ENCODE measurements at regions not wholly inside any gene's neighbourhood (a gene's known extent, or its start where the extent isn't known, plus 50 kb on each side); places are given as distances from the start of the nearest gene placed in this dataset.
"Not testable (repeated sequence)": the region's sequence is repeated elsewhere in the genome, so short reads cannot be mapped to it uniquely, and the experiment has no call there.

DNA sequence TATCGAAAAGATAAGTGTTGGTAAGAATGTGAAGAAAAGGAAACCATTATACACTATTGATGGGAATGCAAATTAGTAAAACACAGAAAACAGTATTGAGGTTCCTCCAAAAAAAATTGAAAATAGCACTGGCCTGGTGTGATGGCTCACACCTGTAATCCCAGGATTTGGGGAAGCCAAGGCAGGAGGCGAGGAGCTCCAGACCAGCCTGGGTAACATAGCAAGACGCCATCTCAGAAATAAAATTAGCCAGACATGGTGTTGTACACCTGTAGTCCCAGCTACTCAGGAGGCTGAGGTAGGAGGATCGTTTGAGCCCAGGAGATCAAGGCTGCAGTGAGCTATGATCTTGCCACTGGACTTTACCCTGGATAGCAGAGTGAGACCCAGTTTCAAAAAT lies 5303.4 kb upstream of the TPTE start:
- H3K27ac ChIP-seq: not testable (repeated sequence)

GRCh38 chr21:5219988-5220387 lies 5301.4 kb upstream of the TPTE start:
- H3K27ac ChIP-seq: not testable (repeated sequence)

GRCh38 chr21:5220468-5220867 lies 5300.9 kb upstream of the TPTE start:
- TF ChIP-seq CTCF (IDR thresholded peaks at IDR 0.05): peak; percentile 36
- not testable (repeated sequence) for H3K27ac ChIP-seq

GRCh38 chr21:5221458-5222050 lies 5299.8 kb upstream of the TPTE start:
- not testable (repeated sequence) for H3K27ac ChIP-seq

DNA sequence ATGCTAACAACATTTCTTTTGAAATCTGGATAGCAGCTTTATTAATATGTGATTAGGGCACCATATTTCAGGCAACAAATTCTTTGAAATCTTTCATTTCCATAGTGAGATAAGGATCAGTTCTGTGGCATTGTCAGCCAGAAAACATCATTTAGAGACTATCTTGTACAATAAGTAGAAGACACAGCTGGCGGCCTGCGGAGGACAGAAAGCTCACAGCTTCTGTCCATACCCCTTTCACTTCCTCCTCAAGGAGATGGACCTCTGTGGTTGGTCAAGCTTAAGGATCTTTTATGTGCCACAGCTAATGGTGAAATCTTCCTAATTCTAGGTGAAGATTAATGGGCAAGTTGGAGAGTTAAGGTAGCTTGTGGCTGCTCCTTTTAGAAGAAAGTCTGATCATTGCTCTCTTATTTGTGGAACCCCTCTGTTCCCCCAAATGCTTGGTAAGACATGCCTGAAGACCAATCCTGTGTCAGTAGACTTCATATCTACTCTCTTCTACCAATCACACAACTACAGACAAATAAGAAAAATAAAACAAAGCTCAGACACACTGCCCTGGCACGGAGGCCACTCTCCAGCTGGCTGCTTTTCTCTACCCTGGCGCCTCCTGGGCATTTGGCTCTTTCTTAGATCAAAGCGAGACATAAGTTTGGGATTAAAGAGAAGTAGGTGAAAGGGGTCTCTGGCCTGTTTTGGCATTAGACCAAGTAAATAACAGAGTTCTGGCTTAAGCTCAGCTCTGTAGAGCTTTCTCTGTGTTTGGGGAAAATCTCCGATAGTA lies 5298.2 kb upstream of the TPTE start:
- H3K27ac ChIP-seq: 0 out of 2 replicates have a peak overlapping the region, but pooled peaks have one; percentile 8

GRCh38 chr21:5224156-5224555 lies 5297.2 kb upstream of the TPTE start:
- not testable (repeated sequence) for H3K27ac ChIP-seq

- not testable (repeated sequence) for H3K27ac ChIP-seq
Measured at GRCh38 chr21:5227252-5227651, 5294.1 kb upstream of the TPTE start.

GRCh38 chr21:5230561-5230960 lies 5290.8 kb upstream of the TPTE start:
- H3K27ac ChIP-seq: not testable (repeated sequence)

DNA sequence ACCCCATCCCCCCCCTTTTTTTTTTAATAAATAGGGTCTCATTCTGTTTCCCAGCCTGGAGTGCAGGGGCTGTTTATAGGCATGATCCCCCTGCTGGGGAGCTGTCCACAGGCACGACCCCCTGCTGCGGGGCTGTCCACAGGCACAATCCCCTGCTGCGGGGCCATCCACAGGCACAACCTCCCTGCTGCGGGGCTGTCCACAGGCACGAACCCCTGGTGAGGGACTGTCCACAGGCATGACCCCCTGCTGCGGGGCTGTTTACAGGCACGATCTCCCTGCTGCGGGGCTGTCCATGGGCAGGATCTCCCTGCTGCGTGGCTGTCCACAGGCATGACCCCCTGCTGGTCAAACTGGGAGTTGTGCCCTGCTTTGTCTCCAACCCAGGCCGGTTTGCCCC lies 5290.1 kb upstream of the TPTE start:
- not testable (repeated sequence) for H3K27ac ChIP-seq

GRCh38 chr21:5232176-5232958 lies 5289.0 kb upstream of the TPTE start:
- H3K27ac ChIP-seq: not testable (repeated sequence)

DNA sequence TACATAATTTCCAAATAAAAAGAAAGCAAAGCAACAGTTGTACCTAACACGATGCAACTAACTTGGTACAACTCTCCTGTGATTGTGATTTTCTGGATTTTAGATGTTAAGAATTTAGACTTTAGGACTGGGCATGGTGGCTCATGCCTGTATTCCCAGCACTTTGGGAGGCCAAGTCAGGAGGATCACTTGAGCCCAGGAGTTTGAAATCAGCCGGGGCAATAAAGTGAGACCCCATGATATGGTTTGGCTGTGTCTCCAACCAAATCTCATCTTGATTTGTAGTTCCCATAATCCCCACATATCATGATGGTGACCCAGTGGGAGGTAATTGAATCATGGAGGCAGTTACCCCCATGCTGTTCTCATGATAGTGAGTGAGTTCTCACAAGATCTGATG lies 5285.6 kb upstream of the TPTE start:
- not testable (repeated sequence) for H3K27ac ChIP-seq

DNA sequence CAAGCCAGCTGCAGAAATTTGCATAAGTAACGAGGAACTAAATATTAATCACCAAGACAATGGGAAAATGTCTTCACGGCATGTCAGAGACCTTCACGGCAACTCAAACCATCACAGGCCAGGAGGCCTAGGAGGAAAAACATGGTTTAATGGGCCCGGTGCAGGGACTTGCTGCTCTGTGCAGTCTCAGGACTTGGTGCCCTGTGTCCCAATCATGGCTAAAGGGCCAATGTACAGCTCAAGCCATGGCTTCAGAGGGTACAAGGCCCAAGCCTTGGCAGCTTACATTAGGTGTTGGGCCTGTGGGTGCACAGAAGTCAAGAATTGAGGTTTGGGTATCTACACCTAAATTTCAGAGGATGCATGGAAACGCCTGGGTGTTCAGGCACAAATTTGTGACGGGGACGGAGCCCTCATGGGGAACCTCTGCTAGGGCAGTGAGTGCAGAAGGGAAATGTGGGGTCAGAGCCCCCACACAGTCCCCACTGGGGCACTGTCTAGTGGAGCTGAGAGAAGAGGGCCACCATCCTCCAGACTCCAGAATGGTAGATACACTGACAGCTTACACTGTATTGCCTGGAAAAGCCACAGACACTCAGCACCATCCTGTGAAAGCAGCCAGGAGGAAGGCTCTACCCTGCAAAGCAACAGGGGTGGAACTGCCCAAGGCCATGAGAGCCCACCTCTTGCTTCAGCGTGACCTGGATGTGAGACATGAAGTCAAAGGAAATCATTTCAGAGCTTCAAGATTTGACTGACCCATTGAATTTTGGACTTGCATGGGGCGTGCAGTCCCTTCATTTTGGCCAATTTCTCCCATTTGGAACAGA lies 5284.3 kb upstream of the TPTE start:
- H3K27ac ChIP-seq: not testable (repeated sequence)

DNA sequence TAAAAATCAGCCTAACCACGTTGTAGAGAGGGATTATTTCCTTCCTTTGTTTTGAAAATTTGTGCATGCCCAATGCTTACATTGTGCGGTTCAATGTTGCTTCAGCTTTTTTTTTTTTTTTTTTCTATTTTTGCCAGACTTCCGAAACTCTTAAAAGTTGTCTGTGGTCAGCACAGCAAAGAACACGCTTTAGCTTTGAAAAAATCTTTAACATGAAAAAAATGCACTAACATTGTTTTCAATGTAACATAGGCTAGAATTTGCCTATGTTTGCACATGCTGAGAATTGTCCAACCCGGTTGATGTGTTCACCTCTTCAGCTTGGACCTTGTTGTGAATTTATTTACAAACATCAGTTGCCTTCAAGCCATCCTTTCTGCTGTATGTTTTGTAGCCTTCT lies 5280.9 kb upstream of the TPTE start:
- not testable (repeated sequence) for H3K27ac ChIP-seq

GRCh38 chr21:5242732-5243131 lies 5278.7 kb upstream of the TPTE start:
- H3K27ac ChIP-seq: not testable (repeated sequence)

GRCh38 chr21:5243257-5243656 lies 5278.1 kb upstream of the TPTE start:
- H3K27ac ChIP-seq: not testable (repeated sequence)

GRCh38 chr21:5243715-5244375 lies 5277.5 kb upstream of the TPTE start:
- not testable (repeated sequence) for H3K27ac ChIP-seq

GRCh38 chr21:5244376-5244718 lies 5277.0 kb upstream of the TPTE start:
- not testable (repeated sequence) for H3K27ac ChIP-seq

DNA sequence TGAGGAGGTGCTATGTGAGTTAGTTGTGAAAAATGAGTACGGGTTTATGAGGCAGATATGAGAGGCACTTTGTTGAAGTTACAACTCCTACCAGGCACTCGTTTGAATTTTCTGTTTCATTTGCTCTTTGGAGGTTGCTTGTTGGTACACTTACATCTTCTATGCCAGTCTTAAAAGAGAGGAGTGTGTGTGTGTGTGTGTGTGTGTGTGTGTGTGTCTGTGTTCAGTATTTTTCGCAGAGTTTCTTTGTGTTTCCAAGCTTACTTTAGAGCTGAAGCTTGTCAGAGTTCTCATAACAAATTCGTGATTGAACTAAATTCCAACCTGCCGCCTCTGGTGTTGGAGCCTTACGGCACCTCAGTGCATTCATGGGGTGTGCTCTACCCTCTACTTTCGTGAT lies 5276.4 kb upstream of the TPTE start:
- not testable (repeated sequence) for H3K27ac ChIP-seq

DNA sequence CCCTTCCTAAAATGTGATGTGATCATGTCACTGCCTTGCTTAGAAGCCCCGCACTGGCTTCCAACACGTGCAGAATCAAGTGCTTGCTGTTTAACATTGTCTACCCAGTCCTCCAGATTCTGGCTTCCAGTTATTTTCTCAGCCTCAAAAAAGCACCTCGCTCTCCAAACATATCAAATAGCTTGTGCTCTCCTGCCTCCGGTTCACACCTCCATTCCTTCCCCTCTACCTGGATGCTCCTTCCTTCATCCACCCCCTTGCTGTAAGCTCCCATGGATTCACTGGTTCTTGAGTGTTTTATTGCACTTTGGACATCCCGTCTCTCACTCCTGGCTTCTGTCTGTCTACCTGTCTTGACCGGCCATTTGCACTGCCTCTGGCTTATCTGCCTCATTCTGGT lies 5275.0 kb upstream of the TPTE start:
- not testable (repeated sequence) for H3K27ac ChIP-seq

DNA sequence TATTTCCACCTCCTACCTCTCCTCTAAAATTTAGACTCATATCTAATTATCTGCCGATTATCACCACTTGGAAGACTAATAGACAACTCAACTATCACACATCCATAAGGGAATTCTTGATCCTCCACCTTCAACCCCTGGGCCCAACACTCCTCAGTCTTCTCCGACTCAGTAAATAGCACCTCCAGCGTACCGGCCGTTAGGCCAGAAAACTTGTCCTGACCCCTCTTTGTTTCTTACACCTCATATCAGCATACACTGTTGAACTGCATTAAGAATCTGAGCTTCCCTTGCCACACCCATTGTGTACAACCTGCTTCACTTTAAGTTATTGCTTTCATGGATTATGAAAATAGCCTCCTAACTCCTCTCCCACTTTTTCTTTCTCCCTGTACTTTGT lies 5274.0 kb upstream of the TPTE start:
- H3K27ac ChIP-seq: not testable (repeated sequence)
